HG03095 (cell line): ENCODE measurements at regions not wholly inside any gene's neighbourhood (a gene's known extent, or its start where the extent isn't known, plus 50 kb on each side); places are given as distances from the start of the nearest gene placed in this dataset.

Source experiments
- ATAC-seq: cut with Tn5 transposase; IDR thresholded peaks from one replicate; pipeline ENCODE4 v1.9.1; 2021; ENCODE audit warnings: moderate library complexity; ENCODE audit not compliant: unreplicated experiment

GRCh38 chr2:157125685-157126084 is 131.8 kb upstream of the GALNT5 start:
- ATAC-seq, result no peak

GRCh38 chr2:157127249-157128012 is 130.1 kb upstream of the GALNT5 start:
- ATAC-seq, result no peak

GRCh38 chr2:157143901-157144300 is 113.6 kb upstream of the GALNT5 start:
- no peak for ATAC-seq

GRCh38 chr2:157149270-157149669 is 108.2 kb upstream of the GALNT5 start:
- ATAC-seq, result no peak

- peak; percentile 78 for ATAC-seq
Measured at GRCh38 chr2:157150747-157151146, 106.8 kb upstream of the GALNT5 start.

- no peak for ATAC-seq
Measured at GRCh38 chr2:157152362-157152761, 105.1 kb upstream of the GALNT5 start.

GRCh38 chr2:157155992-157156391 is 101.5 kb upstream of the GALNT5 start:
- no peak for ATAC-seq

GRCh38 chr2:157158111-157158510 is 99.4 kb upstream of the GALNT5 start:
- ATAC-seq, result no peak

GRCh38 chr2:157159221-157159934 is 98.1 kb upstream of the GALNT5 start:
- ATAC-seq, result no peak

GRCh38 chr2:157160111-157160510 is 97.4 kb upstream of the GALNT5 start:
- ATAC-seq, result no peak

- ATAC-seq, result no peak
Measured at GRCh38 chr2:157164370-157164769, 93.1 kb upstream of the GALNT5 start.

- ATAC-seq, result no peak
Measured at GRCh38 chr2:157164891-157165290, 92.6 kb upstream of the GALNT5 start.

GRCh38 chr2:157168501-157168900 is 89.0 kb upstream of the GALNT5 start:
- ATAC-seq, result no peak

GRCh38 chr2:157169889-157170288 is 87.6 kb upstream of the GALNT5 start:
- no peak for ATAC-seq

GRCh38 chr2:157170299-157170698 is 87.2 kb upstream of the GALNT5 start:
- no peak for ATAC-seq

- no peak for ATAC-seq
Measured at GRCh38 chr2:157172239-157172638, 85.3 kb upstream of the GALNT5 start.

- no peak for ATAC-seq
Measured at GRCh38 chr2:157172866-157173578, 84.5 kb upstream of the GALNT5 start.

- no peak for ATAC-seq
Measured at GRCh38 chr2:157173740-157174184, 83.7 kb upstream of the GALNT5 start.

- ATAC-seq, result no peak
Measured at GRCh38 chr2:157174321-157174720, 83.2 kb upstream of the GALNT5 start.

- no peak for ATAC-seq
Measured at GRCh38 chr2:157176602-157177001, 80.9 kb upstream of the GALNT5 start.

GRCh38 chr2:157178874-157179273 is 78.6 kb upstream of the GALNT5 start:
- no peak for ATAC-seq
